T-helper 2 cell treated with Interferon-gamma antibody and Interleukin-4, amounts not matched to agents 5 μg/mL and 100 μg/mL, for 36 hours (primary cell): ENCODE measurements at regions not wholly inside any gene's neighbourhood (a gene's known extent, or its start where the extent isn't known, plus 50 kb on each side); places are given as distances from the start of the nearest gene placed in this dataset.

Experiments
- DNase-seq: peaks from one replicate; pipeline ENCODE4 v3.0.0; 2021; ENCODE audit warnings: low spot score
- H3K27ac Mint-ChIP-seq: one replicate; pipeline ENCODE4 v1.8.0; 2021; ENCODE audit warnings: mild to moderate bottlenecking, mixed read lengths
- H3K27me3 Mint-ChIP-seq: one replicate; pipeline ENCODE4 v1.8.0; 2021; ENCODE audit warnings: low read depth, mixed read lengths
- H3K36me3 Mint-ChIP-seq: one replicate; pipeline ENCODE4 v1.8.0; 2021; ENCODE audit warnings: low read depth, mixed read lengths
- H3K4me1 Mint-ChIP-seq: one replicate; pipeline ENCODE4 v1.8.0; 2021; ENCODE audit warnings: low read depth, mixed read lengths
- H3K4me3 Mint-ChIP-seq: one replicate; pipeline ENCODE4 v1.8.0; 2022; ENCODE audit warnings: mild to moderate bottlenecking, moderate library complexity, mixed read lengths
- H3K9me3 Mint-ChIP-seq: one replicate; pipeline ENCODE4 v1.8.0; 2021; ENCODE audit warnings: mixed read lengths

GRCh38 chr1:87781554-87781953, 452.9 kb downstream of the LMO4 start:
- H3K9me3 Mint-ChIP-seq: no peaks in the 10 kb centered on the region
- no peaks in the 10 kb centered on the region for H3K36me3 Mint-ChIP-seq
- no peak overlapping the region for H3K4me3 Mint-ChIP-seq
- H3K27ac Mint-ChIP-seq: no peak overlapping the region
- no peak for DNase-seq
- no peaks in the 10 kb centered on the region for H3K4me1 Mint-ChIP-seq
- H3K27me3 Mint-ChIP-seq: no peaks in the 10 kb centered on the region

- Mint-ChIP-seq H3K9me3 (no peaks in the 10 kb centered on the region), H3K36me3 (no peaks in the 10 kb centered on the region), H3K27me3 (no peaks in the 10 kb centered on the region)
Observed at GRCh38 chr1:87783315-87783714, 454.6 kb downstream of the LMO4 start.

GRCh38 chr1:87785386-87785785, 456.7 kb downstream of the LMO4 start:
- H3K27me3 Mint-ChIP-seq: no peaks in the 10 kb centered on the region
- DNase-seq: no peak

More at GRCh38 chr1:87783315-87783714, 454.6 kb downstream of the LMO4 start:
- Mint-ChIP-seq H3K4me3 (no peak overlapping the region), H3K4me1 (no peaks in the 10 kb centered on the region), H3K27ac (no peak overlapping the region)
- DNase-seq: no peak

DNA sequence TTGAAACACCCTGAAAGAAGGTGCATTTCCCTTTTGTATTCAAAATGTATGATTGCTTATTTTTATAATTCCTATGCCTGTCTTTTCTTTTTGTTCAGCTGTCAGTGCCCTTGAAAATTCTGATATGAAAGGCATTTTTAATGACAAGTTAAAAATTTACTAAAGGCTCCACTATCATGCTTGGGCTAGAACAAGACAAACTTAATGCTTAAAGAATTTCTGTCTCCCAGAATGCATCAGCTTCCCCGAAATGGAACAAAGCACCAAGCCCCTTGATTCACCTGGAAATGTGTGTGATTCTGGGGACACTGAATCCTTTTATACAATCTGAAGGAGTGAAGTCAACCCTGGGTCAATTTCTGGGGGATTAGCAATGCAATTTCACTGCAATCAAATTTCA, 457.5 kb downstream of the LMO4 start:
- Mint-ChIP-seq H3K9me3 (no peaks in the 10 kb centered on the region), H3K4me3 (no peak overlapping the region), H3K4me1 (no peaks in the 10 kb centered on the region), H3K27me3 (no peaks in the 10 kb centered on the region), H3K36me3 (no peaks in the 10 kb centered on the region), H3K27ac (no peak overlapping the region)
- no peak for DNase-seq

More at GRCh38 chr1:87785386-87785785, 456.7 kb downstream of the LMO4 start:
- Mint-ChIP-seq H3K4me1 (no peaks in the 10 kb centered on the region), H3K4me3 (no peak overlapping the region), H3K27ac (no peak overlapping the region), H3K9me3 (no peaks in the 10 kb centered on the region), H3K36me3 (no peaks in the 10 kb centered on the region)

DNA sequence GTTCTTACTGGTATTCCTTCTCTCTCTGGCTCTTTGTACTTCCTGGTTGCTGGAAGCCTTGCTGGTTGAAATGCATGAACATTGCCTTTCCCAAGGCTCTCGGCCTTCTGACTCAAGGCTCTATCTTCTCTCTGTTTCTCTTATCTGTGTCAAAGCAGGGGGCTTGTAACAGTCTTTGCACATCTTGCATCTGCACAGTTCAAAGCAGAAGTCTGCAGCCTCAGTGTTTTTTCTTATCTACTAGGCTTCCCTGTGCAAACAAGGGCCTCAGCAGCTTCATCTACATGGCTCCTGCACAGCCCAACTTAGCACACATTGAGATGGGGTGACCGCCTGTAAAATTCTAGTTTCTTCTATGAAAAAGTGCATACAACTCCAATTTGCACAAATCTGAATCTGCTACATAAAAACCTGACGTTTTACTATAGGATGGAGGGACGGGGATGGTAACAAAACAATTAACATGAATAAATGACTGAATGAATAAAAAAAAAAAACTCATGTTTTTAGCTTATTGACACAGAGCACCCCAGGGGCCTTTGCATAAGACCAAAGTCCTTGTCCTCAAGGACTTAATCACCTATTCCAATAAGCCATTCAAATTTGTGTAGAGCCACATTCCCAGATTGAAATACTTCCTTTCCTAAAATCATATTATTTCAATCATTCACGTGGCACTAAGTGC, 458.3 kb downstream of the LMO4 start:
- no peak for DNase-seq
- Mint-ChIP-seq H3K4me3 (no peak overlapping the region), H3K27me3 (no peaks in the 10 kb centered on the region), H3K27ac (no peak overlapping the region), H3K4me1 (no peaks in the 10 kb centered on the region), H3K36me3 (no peaks in the 10 kb centered on the region), H3K9me3 (no peaks in the 10 kb centered on the region)

- Mint-ChIP-seq H3K27me3 (no peaks in the 10 kb centered on the region), H3K27ac (no peak overlapping the region), H3K36me3 (no peaks in the 10 kb centered on the region), H3K4me1 (no peaks in the 10 kb centered on the region), H3K4me3 (no peak overlapping the region), H3K9me3 (no peaks in the 10 kb centered on the region)
- DNase-seq: no peak
Observed at GRCh38 chr1:87787551-87787950, 458.9 kb downstream of the LMO4 start.

- DNase-seq: no peak
- Mint-ChIP-seq H3K9me3 (no peaks in the 10 kb centered on the region), H3K27ac (no peak overlapping the region), H3K27me3 (no peaks in the 10 kb centered on the region), H3K4me1 (no peaks in the 10 kb centered on the region), H3K36me3 (no peaks in the 10 kb centered on the region), H3K4me3 (no peak overlapping the region)
Observed at GRCh38 chr1:87790756-87791155, 462.1 kb downstream of the LMO4 start.

GRCh38 chr1:87791931-87792740, 463.5 kb downstream of the LMO4 start:
- DNase-seq: no peak
- H3K27me3 Mint-ChIP-seq: no peaks in the 10 kb centered on the region
- no peaks in the 10 kb centered on the region for H3K36me3 Mint-ChIP-seq
- no peaks in the 10 kb centered on the region for H3K9me3 Mint-ChIP-seq
- H3K27ac Mint-ChIP-seq: no peak overlapping the region
- no peaks in the 10 kb centered on the region for H3K4me1 Mint-ChIP-seq
- no peak overlapping the region for H3K4me3 Mint-ChIP-seq

- H3K36me3 Mint-ChIP-seq: no peaks in the 10 kb centered on the region
- no peaks in the 10 kb centered on the region for H3K4me1 Mint-ChIP-seq
- H3K27ac Mint-ChIP-seq: no peak overlapping the region
- no peak for DNase-seq
- H3K27me3 Mint-ChIP-seq: no peaks in the 10 kb centered on the region
- no peaks in the 10 kb centered on the region for H3K9me3 Mint-ChIP-seq
- H3K4me3 Mint-ChIP-seq: no peak overlapping the region
Observed at GRCh38 chr1:87794788-87795614, 466.3 kb downstream of the LMO4 start.

DNA sequence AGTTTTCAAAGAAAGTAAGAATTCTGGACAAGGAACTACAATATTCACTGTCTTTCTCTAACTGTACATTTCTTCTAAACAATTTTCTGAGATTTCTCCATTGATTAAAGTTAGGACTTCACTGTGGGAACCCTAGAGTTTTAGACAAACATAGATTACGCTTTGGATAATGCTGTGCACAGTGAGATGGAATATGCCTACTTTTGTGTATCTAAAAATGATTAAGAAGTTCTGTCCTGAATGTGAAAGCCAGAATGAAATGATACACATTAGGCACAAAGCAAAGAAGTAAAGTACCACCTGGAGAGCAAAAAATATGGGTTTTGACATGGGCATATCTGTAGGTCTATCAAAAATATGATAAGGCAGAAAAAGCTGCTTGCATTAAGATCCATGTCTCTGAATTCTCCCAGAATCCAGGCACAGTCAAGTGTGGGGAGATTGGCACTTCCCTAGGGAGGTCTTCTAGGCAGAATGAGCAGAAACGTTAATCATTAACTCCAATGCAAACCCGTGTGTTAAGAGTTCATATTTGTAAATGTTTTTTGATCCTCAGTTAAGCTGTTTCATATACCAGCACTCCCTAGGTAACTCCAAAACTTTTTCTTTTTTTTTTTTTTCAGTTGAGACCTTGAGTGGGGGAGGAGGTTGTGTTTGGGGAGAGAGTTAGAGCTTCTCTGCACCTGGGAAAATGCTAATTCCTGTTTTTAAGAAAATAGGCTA, 467.1 kb downstream of the LMO4 start:
- H3K4me1 Mint-ChIP-seq: no peaks in the 10 kb centered on the region
- no peaks in the 10 kb centered on the region for H3K27me3 Mint-ChIP-seq
- no peaks in the 10 kb centered on the region for H3K9me3 Mint-ChIP-seq
- H3K27ac Mint-ChIP-seq: no peak overlapping the region
- no peak for DNase-seq
- H3K36me3 Mint-ChIP-seq: no peaks in the 10 kb centered on the region
- H3K4me3 Mint-ChIP-seq: no peak overlapping the region

DNA sequence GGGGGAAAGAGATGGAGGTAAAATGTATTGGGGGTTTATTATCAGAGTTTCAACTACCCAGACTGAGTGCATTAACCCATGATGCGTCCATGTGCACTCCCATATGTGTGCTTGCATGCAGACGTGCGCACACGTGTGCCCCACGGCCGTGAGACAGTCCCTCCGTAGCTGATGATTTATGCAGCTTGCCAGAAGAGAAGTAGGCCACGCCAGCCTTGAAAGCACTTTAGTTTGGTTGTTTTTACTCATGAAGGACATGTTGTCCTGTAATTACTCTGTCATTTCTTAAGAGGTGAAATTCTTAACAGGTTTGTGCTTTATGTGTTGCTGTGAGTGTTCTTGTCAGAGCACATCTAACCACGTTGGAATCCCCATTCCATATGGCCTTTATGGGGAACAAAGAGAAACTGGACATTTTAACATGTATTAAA, 467.8 kb downstream of the LMO4 start:
- Mint-ChIP-seq H3K4me1 (no peaks in the 10 kb centered on the region), H3K9me3 (no peaks in the 10 kb centered on the region), H3K36me3 (no peaks in the 10 kb centered on the region), H3K27me3 (no peaks in the 10 kb centered on the region), H3K27ac (no peak overlapping the region), H3K4me3 (no peak overlapping the region)
- no peak for DNase-seq

- Mint-ChIP-seq H3K9me3 (no peaks in the 10 kb centered on the region), H3K4me3 (no peak overlapping the region), H3K27me3 (no peaks in the 10 kb centered on the region), H3K27ac (no peak overlapping the region), H3K36me3 (no peaks in the 10 kb centered on the region), H3K4me1 (no peaks in the 10 kb centered on the region)
- no peak for DNase-seq
Observed at GRCh38 chr1:87799451-87799850, 470.8 kb downstream of the LMO4 start.

- no peak overlapping the region for H3K27ac Mint-ChIP-seq
- no peak overlapping the region for H3K4me3 Mint-ChIP-seq
- no peaks in the 10 kb centered on the region for H3K9me3 Mint-ChIP-seq
- no peak for DNase-seq
- no peaks in the 10 kb centered on the region for H3K36me3 Mint-ChIP-seq
- no peaks in the 10 kb centered on the region for H3K27me3 Mint-ChIP-seq
- H3K4me1 Mint-ChIP-seq: no peaks in the 10 kb centered on the region
Observed at GRCh38 chr1:87800006-87800405, 471.3 kb downstream of the LMO4 start.
